GM12865 (cell line): ENCODE measurements at regions not wholly inside any gene's neighbourhood (a gene's known extent, or its start where the extent isn't known, plus 50 kb on each side); places are given as distances from the start of the nearest gene placed in this dataset.

Experiments used
- DNase-seq: peaks from one replicate; pipeline ENCODE4 v3.0.0; 2010; ENCODE audit warnings: low read depth
- H3K4me3 ChIP-seq: 2 replicates; pipeline ENCODE4 v1.5.1; 2011; ENCODE audit warnings: mild to moderate bottlenecking, low read depth, low read length, control low read depth
- CTCF ChIP-seq: IDR thresholded peaks from 2 replicates; pipeline ENCODE4 v1.5.1; 2011; ENCODE audit warnings: low read length, control low read depth, low read depth, inconsistent platforms; ENCODE audit not compliant: insufficient read depth; ENCODE audit errors: missing control alignments

GRCh38 chr2:66661253-66662173, 226.6 kb downstream of the MEIS1 start:
- TF ChIP-seq CTCF: no peak
- H3K4me3 ChIP-seq: no peak overlapping the region
- no peak for DNase-seq

- TF ChIP-seq CTCF: no peak
- no peak for DNase-seq
- H3K4me3 ChIP-seq: no peak overlapping the region
Observed at GRCh38 chr2:66665124-66665984, 230.4 kb downstream of the MEIS1 start.

- no peak for TF ChIP-seq CTCF
- H3K4me3 ChIP-seq: no peak overlapping the region
- no peak for DNase-seq
Observed at GRCh38 chr2:66667301-66667700, 232.4 kb downstream of the MEIS1 start.

- H3K4me3 ChIP-seq: no peak overlapping the region
- no peak for TF ChIP-seq CTCF
- no peak for DNase-seq
Observed at GRCh38 chr2:66673286-66673685, 238.4 kb downstream of the MEIS1 start.

- no peak for DNase-seq
- no peak for TF ChIP-seq CTCF
- H3K4me3 ChIP-seq: no peak overlapping the region
Observed at GRCh38 chr2:66674087-66674486, 239.2 kb downstream of the MEIS1 start.

- no peak for TF ChIP-seq CTCF
- DNase-seq: no peak
- H3K4me3 ChIP-seq: no peak overlapping the region
Observed at GRCh38 chr2:66675591-66675990, 240.7 kb downstream of the MEIS1 start.
